Psoas muscle (tissue), 7 donors: ENCODE measurements at regions not wholly inside any gene's neighbourhood (a gene's known extent, or its start where the extent isn't known, plus 50 kb on each side); places are given as distances from the start of the nearest gene placed in this dataset.
A peak's percentile ranks its signal among the peaks of the same experiment; 100 is the strongest.

Source experiments
- ATAC-seq, 4 donors: fragments of 200-7000 bp; cut with Tn5 transposase; one replicate each; pipeline ENCODE4 v1.9.1; 2020; ENCODE audit warnings: moderate library complexity in 3 of 4, mild to moderate bottlenecking in 2 of 4
- DNase-seq, 2 donors: peaks; one replicate each; pipeline ENCODE4 v3.0.0-alpha.2; 2020
- H3K27ac ChIP-seq: fragments of 200-600 bp; one replicate; pipeline ENCODE4 v1.8.0; 2022
- H3K27me3 ChIP-seq, 3 donors: fragments of 200-600 bp in 1 of 3; one replicate each; pipeline versions ENCODE4 v1.6.1 to v1.8.0; 2013 to 2022; ENCODE audit warnings: low read length in 2 of 3, mild to moderate bottlenecking in 2 of 3, moderate library complexity in 1 of 3; ENCODE audit not compliant: insufficient read depth in 3 of 3
- H3K36me3 ChIP-seq, 2 donors: fragments of 200-600 bp in 1 of 2; one replicate each; pipeline versions ENCODE4 v1.6.1 to v1.8.0; 2013 to 2022; ENCODE audit warnings: low read depth in 1 of 2, mild to moderate bottlenecking in 1 of 2, moderate library complexity in 1 of 2; ENCODE audit not compliant: insufficient read depth in 1 of 2
- H3K4me1 ChIP-seq: fragments of 200-600 bp; one replicate; pipeline ENCODE4 v1.8.0; 2022
- H3K4me3 ChIP-seq: fragments of 200-600 bp; one replicate; pipeline ENCODE4 v1.8.0; 2022; ENCODE audit warnings: mild to moderate bottlenecking
- H3K9me3 ChIP-seq: fragments of 200-600 bp; one replicate; pipeline ENCODE4 v1.8.0; 2022
- whole genome bisulfite sequencing, 3 donors: extraction: QIAGEN DNeasy Blood & Tissue Kit; methylation state at CpG; one replicate each; pipeline versions ENCODE4 v1.1.6 to v1.1.7; 2013; 5-methylcytosine and 5-hydroxymethylcytosine counted together
- intact Hi-C, 2 donors: fragments of 100-400 bp; cut with DNase I; formaldehyde crosslinking; loops; one replicate each; pipeline versions ENCODE4 v1.11.0 to v1.14.2; 2022
- TF ChIP-seq, protein P1 (sequence below): fragments of 200-600 bp; IDR thresholded peaks from one replicate; pipeline ENCODE4 v1.8.0; 2022; ENCODE audit warnings: antibody characterized with exemption
- donor health status: healthy with polysubstance abuse.
- donor health status: DM: no; HTN: no; CAD: no; lungs with moderate emphysema.
- donor health status: Bipolar disorder and iron deficiency.
- donor health status: healthy.
- donor health status: DM: yes; HTN: yes; CAD: no.
- donor health status: DM: no; HTN: no; CAD: no.
- donor health status: DM: yes; HTN: yes; CAD: no.

DNA sequence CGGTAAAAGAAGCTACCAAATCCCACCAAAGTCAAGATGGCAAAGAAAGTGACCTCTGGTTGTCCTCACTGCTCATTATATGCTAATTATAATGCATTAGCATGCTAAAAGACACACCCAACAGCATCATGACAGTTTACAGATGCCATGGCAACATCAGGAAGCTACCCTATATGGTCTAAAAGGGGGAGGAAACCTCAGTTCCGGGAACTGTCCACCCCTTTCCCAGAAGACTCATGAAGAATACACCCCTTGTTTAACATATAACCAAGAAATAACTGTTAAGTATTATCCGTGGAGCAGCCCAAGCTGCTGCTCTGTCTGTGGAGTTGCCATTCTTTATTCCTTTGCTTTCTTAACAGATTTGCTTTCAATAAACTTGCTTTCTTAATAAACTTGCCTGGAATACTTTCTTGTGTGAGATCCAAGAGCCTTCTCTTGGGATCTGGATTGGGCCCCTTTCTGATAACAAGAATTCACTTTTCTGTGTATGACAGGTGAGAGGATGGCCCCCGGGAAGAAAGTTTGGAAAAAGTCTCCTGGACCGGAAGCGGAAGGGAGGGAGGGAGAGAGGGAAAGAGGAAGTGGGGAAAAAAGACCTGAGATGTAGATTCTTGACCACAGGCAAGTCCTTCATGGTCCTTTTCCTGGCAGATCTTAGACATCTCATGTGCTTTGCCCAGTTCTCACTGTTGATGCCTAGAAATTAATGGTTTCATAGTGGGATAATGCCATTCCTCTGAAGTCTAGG lies 146.7 kb upstream of the ID4 start:
- Histone ChIP-seq H3K4me3 (no peak overlapping the region), H3K4me1 (no peaks in the 10 kb centered on the region), H3K27ac (no peak overlapping the region), H3K27me3 (peaks cover 6 to 28% (median 13%) of the 10 kb centered on the region in 3 donors), H3K36me3 (no peaks in the 10 kb centered on the region), H3K9me3 (no peaks in the 10 kb centered on the region)
- TF ChIP-seq, protein P1, sequence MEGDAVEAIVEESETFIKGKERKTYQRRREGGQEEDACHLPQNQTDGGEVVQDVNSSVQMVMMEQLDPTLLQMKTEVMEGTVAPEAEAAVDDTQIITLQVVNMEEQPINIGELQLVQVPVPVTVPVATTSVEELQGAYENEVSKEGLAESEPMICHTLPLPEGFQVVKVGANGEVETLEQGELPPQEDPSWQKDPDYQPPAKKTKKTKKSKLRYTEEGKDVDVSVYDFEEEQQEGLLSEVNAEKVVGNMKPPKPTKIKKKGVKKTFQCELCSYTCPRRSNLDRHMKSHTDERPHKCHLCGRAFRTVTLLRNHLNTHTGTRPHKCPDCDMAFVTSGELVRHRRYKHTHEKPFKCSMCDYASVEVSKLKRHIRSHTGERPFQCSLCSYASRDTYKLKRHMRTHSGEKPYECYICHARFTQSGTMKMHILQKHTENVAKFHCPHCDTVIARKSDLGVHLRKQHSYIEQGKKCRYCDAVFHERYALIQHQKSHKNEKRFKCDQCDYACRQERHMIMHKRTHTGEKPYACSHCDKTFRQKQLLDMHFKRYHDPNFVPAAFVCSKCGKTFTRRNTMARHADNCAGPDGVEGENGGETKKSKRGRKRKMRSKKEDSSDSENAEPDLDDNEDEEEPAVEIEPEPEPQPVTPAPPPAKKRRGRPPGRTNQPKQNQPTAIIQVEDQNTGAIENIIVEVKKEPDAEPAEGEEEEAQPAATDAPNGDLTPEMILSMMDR: no peak
- intact Hi-C loops: no loop called here
- DNase-seq (no peak), ATAC-seq (no peak)
- 58 to 64% (median 59%) methylated on average over 6 of the region's 6 CpGs for WGBS, 3 donors

DNA sequence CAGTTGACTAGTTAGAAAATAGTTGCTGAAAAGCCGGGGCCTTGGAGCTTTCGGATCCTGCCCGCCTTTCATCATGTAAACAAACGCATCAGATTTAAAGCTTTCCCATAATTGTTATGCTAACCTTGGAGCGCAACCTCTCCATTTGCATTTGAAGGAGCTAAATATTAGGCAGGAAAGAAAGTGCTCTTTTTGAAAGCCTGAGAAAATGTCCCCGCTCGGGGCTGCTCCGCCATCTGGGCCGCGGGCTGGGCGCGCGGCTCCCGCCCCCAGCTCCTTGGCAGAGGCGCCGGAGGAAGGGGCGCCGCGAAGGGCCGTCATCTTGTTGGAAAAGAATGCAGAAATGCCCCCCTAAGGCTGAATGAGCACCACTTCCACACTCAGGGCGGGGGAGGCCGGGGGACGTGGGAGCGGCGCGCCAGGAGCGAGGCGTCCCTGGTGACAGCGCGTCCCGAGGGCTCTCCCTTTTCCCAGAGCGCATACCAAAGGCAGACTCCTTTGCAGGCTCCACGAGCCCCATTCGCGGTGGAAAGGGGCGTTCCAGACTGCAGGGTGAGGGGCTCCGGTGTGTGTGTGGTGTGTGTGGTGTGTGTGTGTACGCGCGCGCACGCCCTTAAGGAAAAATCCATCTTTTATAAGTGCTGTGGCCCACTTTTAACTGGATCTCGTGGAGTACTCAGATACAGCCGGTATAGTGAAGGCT lies 145.6 kb upstream of the ID4 start:
- TF ChIP-seq, protein P1: no peak
- DNase-seq: no peak
- no peaks in the 10 kb centered on the region for H3K4me1 ChIP-seq
- no peak for ATAC-seq
- H3K27me3 ChIP-seq: peaks cover 6 to 28% (median 13%) of the 10 kb centered on the region in 3 donors
- H3K36me3 ChIP-seq: no peaks in the 10 kb centered on the region
- intact Hi-C loops: no loop called here
- H3K4me3 ChIP-seq: peak overlapping the region; percentile 41
- 2 to 3% (median 2%) methylated on average over 43 to 44 of the region's 44 CpGs for WGBS, 3 donors
- no peaks in the 10 kb centered on the region for H3K9me3 ChIP-seq
- H3K27ac ChIP-seq: no peak overlapping the region

DNA sequence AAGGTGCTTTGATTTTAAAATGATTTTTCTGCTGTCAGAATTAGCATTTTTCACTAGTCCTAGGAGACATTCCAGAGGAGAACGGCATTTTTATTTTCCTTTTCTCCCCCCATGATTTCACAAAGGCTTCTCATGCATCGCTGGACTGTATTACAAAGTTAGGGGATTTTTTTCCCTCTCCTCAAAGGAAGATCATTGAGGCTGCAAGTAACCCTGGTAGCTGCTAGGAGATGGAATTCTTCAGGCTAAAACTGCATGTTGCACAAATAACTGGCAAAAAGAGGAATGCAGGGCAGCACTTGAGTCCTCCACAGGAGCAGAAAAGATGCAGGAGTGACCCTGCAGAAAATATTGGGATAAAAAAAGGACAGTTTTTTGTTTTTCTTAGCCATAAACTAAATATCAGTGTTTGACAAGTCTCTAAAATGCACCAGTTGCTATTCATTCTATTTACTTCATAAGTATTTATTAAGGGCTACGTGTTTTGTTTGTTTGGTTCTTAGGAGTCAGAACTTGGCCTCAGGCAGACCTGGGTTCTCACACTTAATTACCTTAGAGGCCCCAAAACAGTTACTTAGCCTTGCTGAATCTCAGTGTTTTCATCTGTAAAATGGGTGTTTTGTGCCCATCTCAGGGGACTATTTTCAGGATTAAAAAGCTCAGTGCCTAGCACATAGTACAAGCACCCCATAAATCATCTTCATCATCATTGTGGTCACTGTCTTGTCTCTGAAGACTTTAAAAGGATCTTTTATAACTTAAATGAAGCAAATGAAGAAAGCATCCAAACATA lies 144.5 kb upstream of the ID4 start:
- no peak overlapping the region for H3K27ac ChIP-seq
- no peak overlapping the region for H3K4me3 ChIP-seq
- no peaks in the 10 kb centered on the region for H3K4me1 ChIP-seq
- no peaks in the 10 kb centered on the region for H3K36me3 ChIP-seq
- intact Hi-C loops: no loop called here
- peaks cover 6 to 28% (median 13%) of the 10 kb centered on the region in 3 donors for H3K27me3 ChIP-seq
- DNase-seq: no peak
- ATAC-seq: no peak
- no peaks in the 10 kb centered on the region for H3K9me3 ChIP-seq
- TF ChIP-seq, protein P1: no peak
- WGBS, 3 donors: 54 to 60% (median 56%) methylated on average over 3 of the region's 3 CpGs

- DNase-seq: no peak
- WGBS, 3 donors: 92 to 95% (median 93%) methylated on average over 3 of the region's 3 CpGs
- intact Hi-C loops: no loop called here
- no peak for ATAC-seq
- peaks cover 6 to 28% (median 13%) of the 10 kb centered on the region in 3 donors for H3K27me3 ChIP-seq
- no peaks in the 10 kb centered on the region for H3K36me3 ChIP-seq
- no peak overlapping the region for H3K4me3 ChIP-seq
- no peaks in the 10 kb centered on the region for H3K9me3 ChIP-seq
- no peaks in the 10 kb centered on the region for H3K4me1 ChIP-seq
- TF ChIP-seq, protein P1: no peak
- H3K27ac ChIP-seq: no peak overlapping the region
Observed at GRCh38 chr6:19694697-19695096, 142.5 kb upstream of the ID4 start.
